Lung (tissue), 11 donors: ENCODE measurements at regions not wholly inside any gene's neighbourhood (a gene's known extent, or its start where the extent isn't known, plus 50 kb on each side); places are given as distances from the start of the nearest gene placed in this dataset.
"Not testable (repeated sequence)": the region's sequence is repeated elsewhere in the genome, so short reads cannot be mapped to it uniquely, and the experiment has no call there.

Source experiments
- ATAC-seq: fragments of 200-7000 bp; cut with Tn5 transposase; one replicate; pipeline ENCODE4 v1.9.1; 2020; ENCODE audit warnings: moderate number of reproducible peaks; ENCODE audit not compliant: insufficient read depth, low FRiP score
- DNase-seq, 3 donors: peaks; one replicate each; pipeline ENCODE4 v3.0.0-alpha.2; 2013 to 2017
- H3K27ac ChIP-seq, 2 donors: one replicate each; pipeline ENCODE4 v1.5.1; 2013; ENCODE audit warnings: mild to moderate bottlenecking in 2 of 2, moderate library complexity in 2 of 2, control low read depth in 1 of 2, inconsistent platforms in 1 of 2, low read depth in 1 of 2, low read length in 1 of 2
- H3K27me3 ChIP-seq, 3 donors: one replicate each; pipeline ENCODE4 v1.5.1; 2013; ENCODE audit warnings: low read length in 2 of 3; ENCODE audit not compliant: control insufficient read depth in 3 of 3, insufficient read depth in 3 of 3
- H3K36me3 ChIP-seq, 4 donors: one replicate each; pipeline ENCODE4 v1.5.1; 2013; ENCODE audit warnings: low read length in 4 of 4, mild to moderate bottlenecking in 1 of 4, moderate library complexity in 1 of 4; ENCODE audit not compliant: control insufficient read depth in 4 of 4, insufficient read depth in 4 of 4
- H3K4me1 ChIP-seq, 5 donors: one replicate each; pipeline ENCODE4 v1.5.1; 2013; ENCODE audit warnings: low read length in 5 of 5, mild to moderate bottlenecking in 2 of 5, moderate library complexity in 1 of 5; ENCODE audit not compliant: control insufficient read depth in 5 of 5, insufficient read depth in 5 of 5
- H3K4me3 ChIP-seq: one replicate; pipeline ENCODE4 v1.5.1; 2013; ENCODE audit warnings: mild to moderate bottlenecking, control low read depth, moderate library complexity
- H3K9ac ChIP-seq, 2 donors: one replicate each; pipeline ENCODE4 v1.5.1; 2013; ENCODE audit warnings: low read length in 2 of 2, control low read depth in 1 of 2; ENCODE audit not compliant: insufficient read depth in 1 of 2
- H3K9me3 ChIP-seq, 4 donors: one replicate each; pipeline ENCODE4 v1.5.1; 2013; ENCODE audit warnings: low read length in 3 of 4, mild to moderate bottlenecking in 1 of 4, moderate library complexity in 1 of 4; ENCODE audit not compliant: control insufficient read depth in 4 of 4, insufficient read depth in 3 of 4
- CTCF ChIP-seq: IDR thresholded peaks from 2 replicates; pipeline ENCODE4 v1.5.1; 2012; ENCODE audit warnings: mild to moderate bottlenecking; ENCODE audit errors: control extremely low read depth, extremely low read depth
- WGBS, 2 donors: extraction: QIAGEN DNeasy Blood & Tissue Kit; methylation state at CpG; one replicate each; pipeline ENCODE4 v1.1.7; 2013; 5-methylcytosine and 5-hydroxymethylcytosine counted together
- donor health status: control.
- donor health status: control.
- donor health status: Bipolar disorder and iron deficiency.
- donor health status: healthy.
- donor health status: DM: yes; HTN: yes; CAD: no.

- Histone ChIP-seq H3K27me3 (no peaks in the 10 kb centered on the region), H3K9me3 (peaks cover 0 to 4% (median 0%) of the 10 kb centered on the region in 4 donors), H3K4me1 (peaks cover 0 to 7% (median 0%) of the 10 kb centered on the region in 5 donors), H3K36me3 (no peaks in the 10 kb centered on the region), H3K4me3 (no peak overlapping the region), H3K9ac (no peak overlapping the region), H3K27ac (no peak overlapping the region)
- DNase-seq (no peak), ATAC-seq (no peak)
- TF ChIP-seq CTCF = no peak
- WGBS, 2 donors = 97 to 98% methylated on average over 1 of the region's 1 CpG
Measured at GRCh38 chr5:124021776-124022175, 509.8 kb downstream of the CSNK1G3 start.

- 86 to 93% methylated on average over 1 of the region's 1 CpG for WGBS, 2 donors
- peaks cover 0 to 7% (median 0%) of the 10 kb centered on the region in 5 donors for H3K4me1 ChIP-seq
Measured at GRCh38 chr5:124021066-124021641, 509.2 kb downstream of the CSNK1G3 start.

GRCh38 chr5:124017321-124017720 lies 505.3 kb downstream of the CSNK1G3 start:
- not testable (repeated sequence) for H3K27me3 ChIP-seq, H3K9me3 ChIP-seq, H3K4me1 ChIP-seq, H3K27ac ChIP-seq, DNase-seq, H3K36me3 ChIP-seq, H3K4me3 ChIP-seq, ATAC-seq, H3K9ac ChIP-seq
- WGBS, 2 donors = 91% methylated on average over 3 of the region's 5 CpGs

More at GRCh38 chr5:124021066-124021641, 509.2 kb downstream of the CSNK1G3 start:
- no peak overlapping the region for H3K4me3 ChIP-seq
- no peak for TF ChIP-seq CTCF
- no peaks in the 10 kb centered on the region for H3K36me3 ChIP-seq
- ATAC-seq (no peak), DNase-seq (no peak)
- H3K9me3 ChIP-seq = peaks cover 0 to 4% (median 0%) of the 10 kb centered on the region in 4 donors
- no peak overlapping the region for H3K9ac ChIP-seq
- H3K27me3 ChIP-seq = no peaks in the 10 kb centered on the region
- no peak overlapping the region for H3K27ac ChIP-seq

GRCh38 chr5:124007675-124008398 lies 495.9 kb downstream of the CSNK1G3 start:
- peaks cover 0 to 12% (median 4%) of the 10 kb centered on the region in 4 donors for H3K9me3 ChIP-seq
- DNase-seq = peak in 1 of 3 donors; percentile 34
- no peaks in the 10 kb centered on the region for H3K27me3 ChIP-seq
- no peaks in the 10 kb centered on the region for H3K36me3 ChIP-seq
- ATAC-seq = no peak
- no peak overlapping the region for H3K9ac ChIP-seq
- no peak for TF ChIP-seq CTCF
- no peaks in the 10 kb centered on the region for H3K4me1 ChIP-seq
- no peak overlapping the region for H3K4me3 ChIP-seq
- H3K27ac ChIP-seq = no peak overlapping the region
- WGBS, 2 donors = 80 to 83% methylated on average over 2 of the region's 2 CpGs
